ENCODE measurements at regions not wholly inside any gene's neighbourhood (a gene's known extent, or its start where the extent isn't known, plus 50 kb on each side); places are given as distances from the start of the nearest gene placed in this dataset.
A peak's percentile ranks its signal among the peaks of the same experiment; 100 is the strongest.
"Not testable (repeated sequence)": the region's sequence is repeated elsewhere in the genome, so short reads cannot be mapped to it uniquely, and the experiment has no call there.

DNA sequence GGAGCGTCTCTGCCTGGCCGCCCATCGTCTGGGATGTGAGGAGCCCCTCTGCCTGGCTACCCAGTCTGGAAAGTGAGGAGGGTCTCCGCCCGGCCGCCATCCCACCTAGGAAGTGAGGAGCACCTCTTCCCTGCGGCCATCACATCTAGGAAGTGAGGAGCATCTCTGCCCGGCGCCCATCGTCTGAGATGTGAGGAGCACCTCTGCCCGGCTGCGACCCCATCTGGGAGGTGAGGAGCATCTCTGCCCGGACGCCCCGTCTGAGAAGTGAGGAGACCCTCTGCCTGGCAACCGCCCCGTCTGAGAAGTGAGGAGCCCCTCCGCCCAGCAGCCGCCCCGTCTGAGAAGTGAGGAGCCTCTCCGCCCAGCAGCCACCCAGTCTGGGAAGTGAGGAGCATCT lies 84.5 kb downstream of the IDS start:
- not testable (repeated sequence) for H3K4me3 ChIP-seq (ENCODE audit: low read depth, low read length); DNase-seq (ENCODE audit: low read depth)

DNA sequence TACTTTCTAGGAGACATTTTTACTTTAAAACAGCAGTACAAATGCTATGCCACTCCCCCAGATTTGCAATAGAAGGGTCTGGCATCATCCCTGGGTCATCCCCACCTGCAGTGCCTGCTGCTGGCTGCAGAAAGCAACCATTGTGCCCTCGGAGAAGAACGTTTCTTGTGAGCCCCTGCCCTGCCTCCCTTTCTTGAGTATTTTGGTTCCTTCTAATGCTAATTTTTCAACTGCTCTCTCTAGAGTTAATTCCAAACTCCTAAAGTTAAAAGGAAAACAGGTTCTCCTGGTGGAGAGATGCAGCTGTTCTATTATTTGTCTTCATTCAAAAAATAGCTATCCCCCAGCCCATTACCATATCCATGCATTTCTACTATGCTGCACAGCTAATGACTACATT lies 107.1 kb downstream of the IDS start:
- DNase-seq (ENCODE audit: low read depth) = no peak
- TF ChIP-seq, protein P1, sequence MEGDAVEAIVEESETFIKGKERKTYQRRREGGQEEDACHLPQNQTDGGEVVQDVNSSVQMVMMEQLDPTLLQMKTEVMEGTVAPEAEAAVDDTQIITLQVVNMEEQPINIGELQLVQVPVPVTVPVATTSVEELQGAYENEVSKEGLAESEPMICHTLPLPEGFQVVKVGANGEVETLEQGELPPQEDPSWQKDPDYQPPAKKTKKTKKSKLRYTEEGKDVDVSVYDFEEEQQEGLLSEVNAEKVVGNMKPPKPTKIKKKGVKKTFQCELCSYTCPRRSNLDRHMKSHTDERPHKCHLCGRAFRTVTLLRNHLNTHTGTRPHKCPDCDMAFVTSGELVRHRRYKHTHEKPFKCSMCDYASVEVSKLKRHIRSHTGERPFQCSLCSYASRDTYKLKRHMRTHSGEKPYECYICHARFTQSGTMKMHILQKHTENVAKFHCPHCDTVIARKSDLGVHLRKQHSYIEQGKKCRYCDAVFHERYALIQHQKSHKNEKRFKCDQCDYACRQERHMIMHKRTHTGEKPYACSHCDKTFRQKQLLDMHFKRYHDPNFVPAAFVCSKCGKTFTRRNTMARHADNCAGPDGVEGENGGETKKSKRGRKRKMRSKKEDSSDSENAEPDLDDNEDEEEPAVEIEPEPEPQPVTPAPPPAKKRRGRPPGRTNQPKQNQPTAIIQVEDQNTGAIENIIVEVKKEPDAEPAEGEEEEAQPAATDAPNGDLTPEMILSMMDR (IDR thresholded peaks at IDR 0.05; ENCODE audit: control insufficient read depth, extremely low read depth, insufficient read depth) = no peak
- no peak overlapping the region for H3K4me3 ChIP-seq (ENCODE audit: low read depth, low read length)

DNA sequence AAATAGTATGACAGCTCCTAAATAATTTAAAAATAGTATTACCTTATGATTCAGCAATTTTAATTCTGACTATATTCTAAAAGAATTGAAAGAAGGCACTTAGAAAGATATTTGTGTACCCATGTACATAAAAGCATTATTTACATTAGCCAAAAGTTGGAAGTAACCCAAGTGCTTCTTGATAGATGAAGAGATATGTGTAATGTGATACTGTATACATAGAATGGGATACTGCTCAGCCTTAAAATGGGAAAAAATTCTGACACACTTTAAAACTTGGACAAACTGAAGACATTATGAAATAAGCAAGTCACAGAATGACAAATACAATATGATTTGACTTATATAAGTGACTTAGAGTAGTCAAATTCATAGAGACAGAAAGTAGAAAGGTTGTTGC lies 112.2 kb downstream of the IDS start:
- peak; percentile 85 for DNase-seq (ENCODE audit: low read depth)
- TF ChIP-seq, protein P1 (IDR thresholded peaks at IDR 0.05; ENCODE audit: control insufficient read depth, extremely low read depth, insufficient read depth) = no peak
- no peak overlapping the region for H3K4me3 ChIP-seq (ENCODE audit: low read depth, low read length)

DNA sequence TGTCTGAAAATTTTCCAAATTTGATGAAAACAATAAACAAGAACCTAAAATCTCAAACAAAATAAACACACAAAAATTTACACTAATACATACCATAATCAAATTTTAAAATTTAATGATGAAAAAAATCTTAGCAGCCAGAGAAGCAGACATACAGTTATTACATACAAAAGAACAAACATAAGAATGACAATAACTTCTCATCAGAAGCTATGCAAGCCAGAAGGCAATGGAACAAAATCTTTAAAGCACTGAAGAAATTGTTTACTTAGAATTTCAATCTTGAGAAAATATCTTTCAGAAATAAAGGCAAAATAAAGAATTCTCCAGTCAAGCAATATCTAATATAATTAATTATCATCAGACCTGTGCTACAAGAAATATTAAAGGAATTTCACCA lies 121.3 kb downstream of the IDS start:
- DNase-seq (ENCODE audit: low read depth) = no peak
- no peak overlapping the region for H3K4me3 ChIP-seq (ENCODE audit: low read depth, low read length)
- TF ChIP-seq, protein P1 (IDR thresholded peaks at IDR 0.05; ENCODE audit: control insufficient read depth, extremely low read depth, insufficient read depth) = no peak

DNA sequence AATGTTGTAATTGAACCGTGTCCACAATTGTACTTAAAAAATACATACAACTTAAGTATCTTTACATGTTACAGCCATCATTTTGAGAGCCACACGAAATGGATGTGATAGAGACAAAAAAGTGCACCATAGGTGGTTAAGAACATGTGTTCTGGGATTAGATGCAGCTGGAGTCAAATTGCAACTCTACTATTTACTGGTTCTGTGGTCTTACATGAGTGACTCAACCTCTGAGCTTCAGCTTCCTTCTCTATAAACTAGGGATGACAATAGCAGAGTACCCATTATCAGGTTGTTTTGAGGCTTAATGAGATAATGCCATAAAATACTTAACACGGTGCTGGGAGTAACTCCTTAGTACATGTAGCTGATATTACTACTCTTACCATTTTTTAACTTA lies 130.4 kb downstream of the IDS start:
- DNase-seq (ENCODE audit: low read depth) = no peak
- TF ChIP-seq, protein P1 (IDR thresholded peaks at IDR 0.05; ENCODE audit: control insufficient read depth, extremely low read depth, insufficient read depth) = no peak
- H3K4me3 ChIP-seq (ENCODE audit: low read depth, low read length) = no peak overlapping the region

DNA sequence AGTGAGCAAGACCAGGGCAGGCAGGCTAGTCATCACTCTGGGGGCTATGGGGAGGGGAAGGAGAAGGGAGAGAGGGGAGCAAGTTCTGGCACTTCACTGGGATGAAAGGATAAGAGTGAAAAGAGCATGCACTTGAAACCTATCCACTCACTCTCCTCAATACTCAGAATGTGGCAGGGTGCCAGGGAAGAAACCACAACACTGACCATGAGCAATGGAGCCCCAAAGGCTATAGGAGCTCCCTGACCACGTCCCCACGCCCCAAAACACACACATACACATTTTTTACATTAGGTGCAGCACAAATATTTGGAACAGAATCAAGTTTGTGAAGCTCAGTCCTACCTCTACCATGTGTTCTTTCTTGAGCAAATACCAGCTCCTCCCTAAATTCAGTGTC lies 132.2 kb downstream of the IDS start:
- H3K4me3 ChIP-seq (ENCODE audit: low read depth, low read length) = no peak overlapping the region
- no peak for DNase-seq (ENCODE audit: low read depth)
- TF ChIP-seq, protein P1 (IDR thresholded peaks at IDR 0.05; ENCODE audit: control insufficient read depth, extremely low read depth, insufficient read depth) = no peak

DNA sequence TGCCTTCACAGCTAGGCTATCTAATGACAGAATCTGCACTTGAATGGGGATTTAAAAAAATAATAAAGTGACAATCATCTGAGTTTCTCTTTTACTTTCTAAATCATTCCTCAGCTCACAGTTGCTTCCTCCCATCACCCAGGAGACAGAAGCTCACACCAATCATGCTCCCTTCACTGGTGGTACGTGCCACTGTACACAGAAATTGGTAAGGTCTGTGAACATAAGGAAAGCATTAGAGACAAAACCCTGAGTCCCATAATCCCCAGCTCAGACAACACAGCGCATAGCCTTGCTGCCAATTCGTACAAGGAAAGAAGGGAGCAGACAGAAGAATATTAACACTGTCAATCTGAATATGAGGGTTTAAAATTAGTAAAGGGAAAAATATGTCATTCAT lies 133.1 kb downstream of the IDS start:
- H3K4me3 ChIP-seq (ENCODE audit: low read depth, low read length) = no peak overlapping the region
- no peak for DNase-seq (ENCODE audit: low read depth)
- TF ChIP-seq, protein P1 (IDR thresholded peaks at IDR 0.05; ENCODE audit: control insufficient read depth, extremely low read depth, insufficient read depth) = no peak

DNA sequence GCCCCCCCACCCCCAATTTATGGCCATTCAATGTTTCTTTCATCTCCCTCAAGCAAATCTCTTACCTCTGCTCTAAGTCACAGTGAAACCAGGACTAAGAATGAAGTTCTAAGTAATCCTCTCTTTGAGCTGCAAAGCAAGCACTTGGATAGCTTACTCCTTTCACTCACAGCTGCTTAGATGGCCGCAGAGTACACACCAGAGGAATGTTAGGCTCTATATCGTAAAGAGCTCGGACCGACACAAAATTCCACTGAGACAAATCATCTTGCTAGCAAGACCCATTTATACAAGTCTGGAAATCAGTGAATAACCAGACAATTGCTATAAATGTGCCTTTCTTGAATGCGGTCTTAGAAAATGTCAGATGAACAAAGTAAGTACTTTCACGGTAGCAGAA lies 135.0 kb downstream of the IDS start:
- DNase-seq (ENCODE audit: low read depth) = no peak

More for the DNA sequence above, 135.0 kb downstream of the IDS start:
- TF ChIP-seq, protein P1 (IDR thresholded peaks at IDR 0.05; ENCODE audit: control insufficient read depth, extremely low read depth, insufficient read depth) = no peak
- no peak overlapping the region for H3K4me3 ChIP-seq (ENCODE audit: low read depth, low read length)

Measured in LNCaP clone FGC (cell line).